ENCODE measurements at regions not wholly inside any gene's neighbourhood (a gene's known extent, or its start where the extent isn't known, plus 50 kb on each side); places are given as distances from the start of the nearest gene placed in this dataset.

DNA sequence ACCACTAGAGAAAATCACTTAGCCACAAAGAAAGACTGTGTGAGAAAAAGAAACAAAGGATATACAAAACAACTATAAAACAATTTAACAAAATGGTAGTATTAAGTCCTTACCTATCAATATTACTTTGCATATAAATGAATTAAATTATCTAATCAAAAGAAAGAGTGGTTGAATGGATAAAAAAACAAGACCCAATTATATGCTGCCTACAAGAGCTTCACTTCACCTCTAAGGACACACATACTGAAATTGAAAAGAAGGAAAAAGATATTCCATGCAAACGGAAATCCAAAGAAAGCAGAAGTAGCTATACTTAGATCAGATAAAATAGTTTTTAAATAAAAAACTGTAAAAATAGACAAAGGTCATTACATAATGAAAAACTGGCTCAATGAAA lies 134.9 kb upstream of the CCDC196 start:
- H3K4me3 ChIP-seq (ENCODE audit: low read depth, low read length) = no peak overlapping the region
- TF ChIP-seq, protein P1, sequence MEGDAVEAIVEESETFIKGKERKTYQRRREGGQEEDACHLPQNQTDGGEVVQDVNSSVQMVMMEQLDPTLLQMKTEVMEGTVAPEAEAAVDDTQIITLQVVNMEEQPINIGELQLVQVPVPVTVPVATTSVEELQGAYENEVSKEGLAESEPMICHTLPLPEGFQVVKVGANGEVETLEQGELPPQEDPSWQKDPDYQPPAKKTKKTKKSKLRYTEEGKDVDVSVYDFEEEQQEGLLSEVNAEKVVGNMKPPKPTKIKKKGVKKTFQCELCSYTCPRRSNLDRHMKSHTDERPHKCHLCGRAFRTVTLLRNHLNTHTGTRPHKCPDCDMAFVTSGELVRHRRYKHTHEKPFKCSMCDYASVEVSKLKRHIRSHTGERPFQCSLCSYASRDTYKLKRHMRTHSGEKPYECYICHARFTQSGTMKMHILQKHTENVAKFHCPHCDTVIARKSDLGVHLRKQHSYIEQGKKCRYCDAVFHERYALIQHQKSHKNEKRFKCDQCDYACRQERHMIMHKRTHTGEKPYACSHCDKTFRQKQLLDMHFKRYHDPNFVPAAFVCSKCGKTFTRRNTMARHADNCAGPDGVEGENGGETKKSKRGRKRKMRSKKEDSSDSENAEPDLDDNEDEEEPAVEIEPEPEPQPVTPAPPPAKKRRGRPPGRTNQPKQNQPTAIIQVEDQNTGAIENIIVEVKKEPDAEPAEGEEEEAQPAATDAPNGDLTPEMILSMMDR (IDR thresholded peaks at IDR 0.05; ENCODE audit: borderline replicate concordance, insufficient read depth, low read depth, low read length) = no peak

GRCh38 chr14:66359500-66359899 lies 126.7 kb upstream of the CCDC196 start:
- no peak overlapping the region for H3K4me3 ChIP-seq (ENCODE audit: low read depth, low read length)
- TF ChIP-seq, protein P1 (IDR thresholded peaks at IDR 0.05; ENCODE audit: borderline replicate concordance, insufficient read depth, low read depth, low read length) = 0 out of 2 replicates have a peak, but pooled peaks have one; percentile 18

GRCh38 chr14:66360366-66360926 lies 125.7 kb upstream of the CCDC196 start:
- TF ChIP-seq, protein P1 (IDR thresholded peaks at IDR 0.05; ENCODE audit: borderline replicate concordance, insufficient read depth, low read depth, low read length) = no peak
- H3K4me3 ChIP-seq (ENCODE audit: low read depth, low read length) = no peak overlapping the region

- H3K4me3 ChIP-seq (ENCODE audit: low read depth, low read length) = no peak overlapping the region
- TF ChIP-seq, protein P1 (IDR thresholded peaks at IDR 0.05; ENCODE audit: borderline replicate concordance, insufficient read depth, low read depth, low read length) = no peak
Measured at GRCh38 chr14:66361013-66361412, 125.2 kb upstream of the CCDC196 start.

- TF ChIP-seq, protein P1 (IDR thresholded peaks at IDR 0.05; ENCODE audit: borderline replicate concordance, insufficient read depth, low read depth, low read length) = no peak
- no peak overlapping the region for H3K4me3 ChIP-seq (ENCODE audit: low read depth, low read length)
Measured at GRCh38 chr14:66365388-66365787, 120.8 kb upstream of the CCDC196 start.

GRCh38 chr14:66369157-66369697 lies 116.9 kb upstream of the CCDC196 start:
- TF ChIP-seq, protein P1 (IDR thresholded peaks at IDR 0.05; ENCODE audit: borderline replicate concordance, insufficient read depth, low read depth, low read length) = no peak
- no peak overlapping the region for H3K4me3 ChIP-seq (ENCODE audit: low read depth, low read length)

GRCh38 chr14:66371776-66372175 lies 114.4 kb upstream of the CCDC196 start:
- no peak overlapping the region for H3K4me3 ChIP-seq (ENCODE audit: low read depth, low read length)
- TF ChIP-seq, protein P1 (IDR thresholded peaks at IDR 0.05; ENCODE audit: borderline replicate concordance, insufficient read depth, low read depth, low read length) = no peak

All from GM12875 (cell line).